GM19467 (cell line): ENCODE measurements at regions not wholly inside any gene's neighbourhood (a gene's known extent, or its start where the extent isn't known, plus 50 kb on each side); places are given as distances from the start of the nearest gene placed in this dataset.
A peak's percentile ranks its signal among the peaks of the same experiment; 100 is the strongest.
"Not testable (repeated sequence)": the region's sequence is repeated elsewhere in the genome, so short reads cannot be mapped to it uniquely, and the experiment has no call there.

Experiments
- ATAC-seq: cut with Tn5 transposase; IDR thresholded peaks from one replicate; pipeline ENCODE4 v1.9.1; 2021; ENCODE audit warnings: mild to moderate bottlenecking, moderate library complexity; ENCODE audit not compliant: unreplicated experiment

DNA sequence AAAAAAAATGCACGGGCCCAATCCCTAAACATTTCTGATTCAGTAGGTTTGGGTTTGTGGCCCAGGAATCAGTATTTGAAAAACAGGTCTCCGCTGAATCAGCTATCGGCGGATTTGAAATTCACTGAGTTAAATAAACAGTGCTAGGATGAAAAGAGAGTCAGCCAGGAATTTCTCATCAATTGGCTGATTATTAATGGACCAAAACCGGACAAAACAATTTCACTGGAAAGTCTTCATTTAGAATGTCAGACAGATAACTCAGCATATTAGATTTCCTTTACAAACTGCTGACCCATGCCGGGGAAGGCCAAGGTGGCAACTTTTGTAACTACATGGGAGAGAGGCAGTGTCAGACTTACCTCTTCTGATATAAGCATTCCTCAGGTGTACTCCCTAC, 99.4 kb upstream of the LSM6 start:
- ATAC-seq, result no peak

DNA sequence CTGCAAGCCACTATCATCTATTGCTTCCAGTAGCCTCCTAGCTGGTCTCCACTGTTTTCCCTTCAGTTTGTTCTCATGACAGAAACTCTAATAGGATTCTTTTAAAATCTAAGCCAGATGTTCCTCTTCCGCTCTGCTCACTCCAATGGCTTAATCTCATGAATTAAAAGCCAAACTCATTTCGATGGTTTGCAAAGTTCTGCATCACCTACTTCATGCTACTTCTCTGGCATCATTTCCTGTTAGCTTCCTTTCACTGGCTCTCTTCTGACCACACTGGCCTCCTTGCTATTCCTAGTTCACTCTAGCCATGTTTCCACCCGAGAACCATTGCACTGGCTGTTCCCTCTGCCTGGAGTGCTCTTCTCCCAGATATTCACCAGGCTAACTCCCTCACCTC, 102.0 kb upstream of the LSM6 start:
- ATAC-seq, result no peak

DNA sequence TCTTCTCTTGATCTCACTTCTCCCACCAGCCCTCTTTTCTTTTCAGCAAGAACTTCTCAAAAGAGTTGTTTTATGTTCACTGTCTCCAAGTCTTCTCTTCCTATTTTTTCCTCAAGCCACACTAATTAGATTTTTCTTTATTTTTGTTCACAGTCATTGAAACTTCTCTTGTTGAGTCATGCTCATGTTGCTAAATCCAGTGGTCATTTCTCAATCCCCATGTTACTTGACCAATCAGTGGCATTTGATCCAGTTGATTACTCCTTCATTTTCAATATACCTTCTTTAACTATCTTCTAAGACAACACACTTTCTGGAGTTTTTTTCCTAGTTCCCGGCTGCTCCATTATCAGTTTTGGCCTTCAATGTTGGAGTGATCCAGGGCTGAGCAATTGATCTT, 103.1 kb upstream of the LSM6 start:
- no peak for ATAC-seq

DNA sequence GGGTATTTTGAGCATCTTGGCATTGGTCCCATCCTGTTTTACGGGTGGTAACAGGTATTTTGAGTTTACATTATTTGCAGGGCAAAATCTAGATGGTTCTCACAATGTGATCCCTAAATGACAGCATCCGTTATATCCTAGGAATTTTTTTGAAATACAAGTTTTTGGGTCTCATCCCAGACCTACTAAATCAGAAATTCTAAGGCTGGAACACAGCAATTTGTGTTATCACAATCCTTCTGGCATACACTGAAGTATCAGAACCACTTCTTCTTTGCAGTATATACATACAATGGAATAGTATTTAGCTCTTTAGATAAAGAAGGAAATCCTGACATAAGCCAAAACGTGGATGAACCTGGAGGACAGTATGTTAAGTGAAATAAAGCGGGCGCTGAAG, 104.1 kb upstream of the LSM6 start:
- no peak for ATAC-seq

DNA sequence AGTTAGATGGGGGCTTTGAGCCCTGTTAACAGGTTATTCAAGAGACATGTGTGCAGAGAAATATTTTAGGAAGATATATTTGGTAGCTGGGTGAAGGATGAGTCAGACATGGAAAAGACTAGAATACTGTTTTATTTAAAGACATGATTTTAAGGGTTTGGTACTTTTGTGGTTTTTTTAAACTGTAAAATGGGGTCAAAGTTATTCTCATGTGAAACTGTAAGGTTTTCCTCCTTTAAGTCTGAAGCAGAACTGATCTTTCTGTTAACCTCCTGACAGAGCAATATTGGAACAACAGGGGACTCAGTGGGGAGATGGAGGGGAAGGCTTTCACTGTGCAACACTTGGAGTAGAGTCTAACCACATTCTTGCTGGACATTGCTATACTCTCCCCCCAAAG, 112.4 kb upstream of the LSM6 start:
- ATAC-seq, result no peak

DNA sequence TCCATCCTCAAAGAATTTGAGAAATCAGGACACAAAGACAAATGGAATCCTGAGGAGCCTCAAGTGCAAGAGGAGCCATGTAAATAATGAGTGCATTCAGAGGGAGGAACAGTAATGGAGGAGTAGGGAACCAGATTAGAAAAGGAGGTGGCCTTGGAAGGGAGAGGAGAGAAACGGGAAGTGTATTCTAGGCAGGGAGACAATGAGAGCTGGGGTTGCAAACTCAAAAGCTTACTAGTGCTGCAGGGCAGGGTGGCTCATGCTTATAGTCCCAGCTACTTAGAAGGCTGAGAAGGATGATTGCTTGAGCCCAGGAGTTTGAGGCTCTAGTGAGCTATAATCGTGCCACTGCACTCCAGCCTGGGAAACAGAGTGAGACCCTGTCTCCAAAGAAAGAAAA, 113.2 kb upstream of the LSM6 start:
- ATAC-seq, result no peak

DNA sequence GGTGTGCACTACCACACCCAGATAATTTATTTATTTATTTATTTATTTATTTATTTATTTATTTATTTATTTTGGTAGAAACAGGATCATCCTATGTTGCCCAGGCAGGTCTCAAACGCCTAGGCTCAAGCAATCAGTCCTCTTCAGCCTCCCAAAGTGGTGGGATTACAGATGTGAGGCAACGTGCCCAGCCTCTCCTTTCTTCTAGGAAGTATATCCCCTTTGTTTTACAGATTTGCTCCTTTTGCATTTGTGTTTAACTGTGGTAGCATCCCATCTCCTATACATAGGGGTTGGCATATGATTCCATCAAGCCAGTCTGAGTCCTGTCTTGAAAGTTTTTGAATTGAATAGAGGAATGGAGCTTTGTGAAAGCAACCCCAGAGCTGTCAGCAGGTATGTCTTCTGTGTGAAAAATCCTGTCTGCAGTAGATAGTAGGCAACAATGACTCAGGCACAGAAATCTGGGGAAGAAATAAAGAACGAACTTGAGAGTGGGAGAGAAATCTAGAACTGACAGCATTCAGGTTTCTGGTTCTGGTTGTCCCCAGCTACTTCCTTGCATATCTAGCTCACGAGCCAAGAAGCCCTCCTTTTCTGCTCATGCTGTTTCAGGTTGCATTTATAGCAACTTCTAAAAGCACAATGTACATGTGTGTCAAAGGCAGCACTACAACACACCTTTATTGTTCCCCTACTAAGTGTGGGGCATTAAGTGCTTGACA, 113.7 kb upstream of the LSM6 start:
- ATAC-seq, result no peak

DNA sequence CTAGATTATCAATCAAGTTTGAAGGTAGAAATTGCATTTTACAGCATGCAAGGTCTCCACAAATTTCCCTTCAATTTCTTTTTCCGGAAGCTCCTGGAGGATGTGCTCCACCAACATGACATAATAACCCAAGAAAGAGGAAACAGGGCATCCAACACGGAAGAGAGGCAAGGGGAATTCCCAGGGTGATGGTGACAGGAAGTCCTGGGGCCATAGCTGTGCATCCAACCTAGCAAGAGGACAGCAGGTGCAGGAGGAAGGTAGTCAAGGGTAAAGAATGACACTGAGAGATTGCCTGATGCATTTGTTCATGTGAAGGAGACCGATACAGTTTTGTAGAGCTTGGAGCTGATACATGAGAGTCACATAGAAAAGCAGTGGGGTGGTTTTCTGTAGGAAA, 115.7 kb upstream of the LSM6 start:
- ATAC-seq, result peak; percentile 86

DNA sequence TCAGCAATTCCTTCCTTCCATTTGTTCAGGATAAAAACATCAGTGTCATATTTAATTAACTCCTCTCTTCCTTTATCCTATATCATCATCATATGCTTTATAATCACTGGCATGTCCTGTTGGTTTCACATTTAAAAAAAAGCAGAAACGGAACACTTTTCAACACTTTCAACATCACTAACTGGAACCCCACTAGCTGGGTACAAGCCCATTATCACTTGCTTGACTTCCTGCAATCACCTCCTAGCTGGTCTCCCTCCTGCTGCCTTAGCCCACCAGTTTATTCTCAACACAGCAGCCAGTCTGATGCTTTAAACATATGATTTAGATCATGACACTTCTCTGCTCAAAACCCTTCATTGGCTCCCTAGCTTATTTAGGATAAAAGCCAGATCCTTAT, 116.4 kb upstream of the LSM6 start:
- peak; percentile 38 for ATAC-seq

DNA sequence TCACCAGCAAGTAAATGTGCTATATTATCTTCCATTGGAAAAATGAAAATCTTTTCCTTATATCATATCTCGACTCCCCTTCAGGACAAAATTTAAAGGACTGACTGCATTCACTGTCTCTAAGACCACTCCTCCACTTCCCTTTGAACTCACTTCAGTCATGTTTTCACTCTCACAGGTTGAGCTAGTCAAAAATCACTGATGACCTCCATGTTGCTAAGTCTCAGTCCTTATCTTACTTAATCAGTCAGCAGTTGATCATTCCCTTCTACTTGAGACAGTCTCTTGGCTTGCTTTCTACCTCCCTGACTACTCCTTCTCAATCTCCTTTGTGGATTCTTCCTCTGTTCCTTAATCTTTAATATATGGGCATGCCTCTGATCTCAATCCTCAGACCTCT, 117.0 kb upstream of the LSM6 start:
- no peak for ATAC-seq

DNA sequence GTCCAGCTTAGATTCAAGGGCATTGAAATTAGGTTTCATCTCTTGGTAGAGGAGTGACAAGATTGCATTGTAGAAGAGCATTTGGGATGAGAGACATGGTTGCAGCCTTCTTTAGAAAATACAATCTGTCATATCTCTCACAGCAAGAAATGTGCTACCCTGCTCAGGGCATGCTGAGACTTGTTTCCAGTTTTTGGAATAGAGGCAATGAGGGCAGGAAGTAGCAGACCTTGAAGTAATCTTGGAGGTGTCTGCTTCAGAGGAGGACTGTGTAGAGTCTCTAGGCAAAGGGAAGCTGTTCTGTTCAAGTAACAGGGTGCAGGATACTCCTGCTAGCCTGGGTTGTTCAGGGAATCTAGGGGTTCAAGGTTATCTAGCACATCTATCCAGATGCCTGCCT, 116.1 kb upstream of the ZNF827 start:
- ATAC-seq, result no peak

DNA sequence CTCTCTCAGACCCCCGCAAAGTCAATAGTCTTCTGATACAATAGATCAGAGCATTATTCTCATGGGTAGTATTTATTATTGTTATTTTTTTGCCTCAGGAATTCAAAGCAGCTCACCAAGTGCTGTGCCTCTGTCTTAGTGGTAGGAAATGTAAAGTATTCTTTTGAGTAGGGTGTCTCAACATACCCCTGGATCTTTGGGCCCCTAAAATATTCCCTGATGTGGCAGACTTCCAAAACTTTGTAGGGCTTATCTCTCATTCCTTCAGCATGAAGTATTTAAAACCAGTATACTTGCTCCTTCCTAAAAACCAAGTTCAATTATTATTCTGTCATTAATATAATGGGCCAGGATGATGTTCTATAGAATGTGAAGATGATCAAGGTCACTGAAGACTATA, 115.3 kb upstream of the ZNF827 start:
- ATAC-seq, result no peak

DNA sequence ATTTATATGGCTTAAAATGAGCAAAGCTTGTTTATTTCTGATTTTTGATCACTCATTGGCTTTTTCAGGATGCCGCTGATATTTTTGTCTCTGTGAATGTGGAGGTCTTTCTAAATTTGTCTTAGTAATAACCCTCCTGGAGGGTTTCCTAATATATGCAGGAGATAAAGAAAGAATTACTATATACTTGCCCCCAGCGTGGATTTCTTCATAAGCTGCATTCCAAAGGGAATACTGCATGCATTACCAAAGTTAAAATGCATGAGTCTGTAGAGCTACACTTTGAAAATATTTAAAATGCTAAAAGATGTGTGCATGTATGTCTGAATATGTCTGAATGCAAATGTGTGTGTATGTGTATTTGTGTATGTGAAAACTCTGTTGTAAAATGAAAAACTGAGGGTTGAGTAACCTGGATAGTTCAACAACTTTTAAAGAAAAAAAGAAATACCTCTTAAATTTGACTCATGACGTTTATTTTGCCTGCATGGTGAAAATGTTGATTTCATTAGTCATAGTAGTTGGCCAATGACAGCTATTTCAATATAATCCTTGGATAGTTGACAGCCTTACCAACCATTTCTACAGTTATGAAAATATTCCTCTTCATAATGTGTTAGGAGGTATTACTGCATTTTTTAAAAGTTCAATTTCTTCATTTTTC, 113.2 kb upstream of the ZNF827 start:
- no peak for ATAC-seq

DNA sequence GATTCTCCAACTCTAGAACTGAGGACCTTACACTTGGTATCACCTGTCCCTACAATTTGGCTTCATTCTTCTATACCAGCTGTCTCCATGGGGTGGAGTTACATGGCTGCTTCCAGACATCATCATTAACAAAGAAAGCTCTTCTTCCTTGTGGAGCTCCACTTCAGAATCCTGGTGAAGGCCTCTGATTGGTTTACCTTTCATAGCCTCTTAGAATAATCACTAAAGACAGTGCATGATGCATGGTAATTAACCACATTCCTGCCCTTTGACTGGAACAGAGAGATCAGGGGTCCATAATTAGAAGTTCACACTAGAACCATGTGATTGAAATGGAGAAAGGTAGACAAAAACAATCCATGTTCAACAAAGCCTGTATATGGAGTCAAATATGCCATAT, 112.6 kb upstream of the ZNF827 start:
- ATAC-seq, result no peak

DNA sequence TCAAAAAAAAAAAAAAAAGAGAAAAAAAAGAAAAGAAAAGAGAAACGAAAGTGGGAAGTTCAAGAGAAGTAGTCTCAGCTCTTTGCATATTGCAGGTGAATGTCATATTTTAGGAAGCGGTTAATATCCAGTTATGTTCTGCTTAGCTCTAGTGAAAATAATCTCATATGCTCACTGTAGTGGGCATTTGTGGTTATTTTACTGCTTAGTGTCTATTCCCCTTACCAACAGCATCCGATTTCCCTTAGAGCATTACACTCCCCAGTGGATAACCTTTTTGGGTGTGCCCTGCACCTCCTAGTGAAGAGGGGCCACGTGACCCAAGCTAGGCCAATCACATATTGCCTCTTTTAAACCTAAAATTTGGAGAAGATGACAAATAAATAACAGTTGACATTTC, 111.2 kb upstream of the ZNF827 start:
- peak; percentile 94 for ATAC-seq

DNA sequence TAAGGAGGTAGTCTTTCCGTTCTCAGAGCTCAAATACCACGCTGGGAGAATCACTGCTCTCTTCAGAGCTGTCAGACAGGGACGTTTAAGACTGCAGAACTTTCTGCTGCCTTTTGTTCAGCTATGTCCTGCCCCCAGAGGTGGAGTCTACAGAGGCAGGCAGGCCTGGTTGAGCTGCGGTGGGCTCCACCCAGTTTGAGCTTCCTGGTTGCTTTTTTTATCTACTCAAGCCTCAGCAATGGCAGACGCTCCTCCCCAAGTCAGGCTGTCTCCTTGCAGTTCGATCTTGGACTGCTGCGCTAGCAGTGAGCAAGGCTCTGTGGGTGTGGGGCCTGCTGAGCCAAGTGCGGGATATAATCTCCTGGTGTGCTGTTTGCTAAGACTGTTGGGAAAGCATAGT, 109.1 kb upstream of the ZNF827 start:
- ATAC-seq, result not testable (repeated sequence)

DNA sequence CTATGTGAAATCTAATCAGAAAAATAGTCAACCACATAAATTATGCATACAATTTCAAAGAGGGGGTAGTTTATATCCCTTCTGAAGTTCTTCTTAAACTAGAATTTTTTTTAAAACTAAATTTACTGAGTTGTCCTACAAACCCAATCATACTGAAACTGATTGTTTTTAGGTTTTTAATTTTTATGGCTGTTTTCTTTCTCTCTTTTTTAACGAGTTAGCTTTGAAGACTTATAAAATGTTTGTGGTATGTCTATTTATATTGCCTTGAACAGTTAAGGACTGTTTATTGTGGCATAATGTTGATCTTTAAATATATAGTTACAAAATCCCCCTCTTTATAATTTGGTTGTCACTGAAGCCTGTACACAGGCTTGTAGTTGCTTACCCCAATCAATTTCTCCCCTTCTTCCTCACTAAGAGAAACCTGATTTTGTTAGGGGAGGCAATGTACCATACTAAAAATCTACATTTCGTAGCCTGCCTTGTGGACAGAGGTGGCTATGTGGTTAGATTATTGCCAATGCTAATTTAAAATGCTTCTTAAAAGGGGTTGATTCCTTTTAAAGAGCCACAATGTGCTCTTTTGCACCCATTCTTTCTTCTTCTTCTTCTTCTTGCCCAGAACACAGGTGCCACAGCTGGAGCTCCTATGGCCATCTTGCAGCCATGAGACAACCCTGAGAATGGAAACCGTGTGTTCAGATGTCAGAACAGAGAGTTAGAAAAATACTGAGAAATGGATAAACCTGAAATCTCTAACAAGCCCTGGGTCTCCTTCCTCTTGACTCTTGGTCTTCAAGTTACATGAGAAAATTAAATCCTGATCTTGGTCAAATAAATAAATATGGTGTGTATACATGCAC, 102.7 kb upstream of the ZNF827 start:
- no peak for ATAC-seq

DNA sequence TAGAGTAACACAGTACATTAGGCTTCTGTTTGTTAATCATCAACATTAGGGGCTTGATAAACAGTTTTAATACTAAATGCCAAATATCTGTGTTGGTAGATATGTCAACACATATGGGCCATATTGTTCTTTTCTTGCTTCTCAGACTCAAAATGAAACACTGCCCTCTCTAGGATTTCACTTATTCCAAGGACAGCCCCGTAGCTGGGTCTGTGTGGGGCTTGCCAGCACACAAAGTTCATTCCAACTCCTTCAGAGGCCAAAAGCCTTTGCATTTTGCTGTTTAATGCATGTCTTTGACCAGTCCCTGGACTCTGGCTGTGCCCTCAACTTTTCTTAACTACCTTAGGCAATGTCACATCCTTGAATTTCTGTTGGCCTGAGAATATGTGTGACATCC, 102.0 kb upstream of the ZNF827 start:
- no peak for ATAC-seq

DNA sequence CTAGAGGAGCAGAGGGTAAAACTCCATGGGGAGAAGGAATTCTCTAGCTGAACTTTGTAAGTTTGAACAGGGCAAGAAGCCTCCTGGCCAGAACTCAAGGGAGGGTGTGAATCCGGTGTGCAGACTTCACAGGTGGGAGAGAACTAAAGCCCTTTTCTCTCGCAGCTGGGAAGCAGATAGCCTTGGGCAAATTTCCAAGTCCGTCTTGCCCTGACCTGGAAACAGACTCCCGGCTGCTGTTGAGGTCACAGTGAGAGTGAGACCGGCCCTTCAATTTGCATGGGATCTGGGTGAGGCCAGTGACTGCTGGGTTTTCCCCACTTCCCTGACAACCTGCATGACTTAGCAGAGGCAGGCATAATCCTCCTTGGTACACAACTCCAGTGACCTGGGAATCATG, 94.5 kb upstream of the ZNF827 start:
- no peak for ATAC-seq

DNA sequence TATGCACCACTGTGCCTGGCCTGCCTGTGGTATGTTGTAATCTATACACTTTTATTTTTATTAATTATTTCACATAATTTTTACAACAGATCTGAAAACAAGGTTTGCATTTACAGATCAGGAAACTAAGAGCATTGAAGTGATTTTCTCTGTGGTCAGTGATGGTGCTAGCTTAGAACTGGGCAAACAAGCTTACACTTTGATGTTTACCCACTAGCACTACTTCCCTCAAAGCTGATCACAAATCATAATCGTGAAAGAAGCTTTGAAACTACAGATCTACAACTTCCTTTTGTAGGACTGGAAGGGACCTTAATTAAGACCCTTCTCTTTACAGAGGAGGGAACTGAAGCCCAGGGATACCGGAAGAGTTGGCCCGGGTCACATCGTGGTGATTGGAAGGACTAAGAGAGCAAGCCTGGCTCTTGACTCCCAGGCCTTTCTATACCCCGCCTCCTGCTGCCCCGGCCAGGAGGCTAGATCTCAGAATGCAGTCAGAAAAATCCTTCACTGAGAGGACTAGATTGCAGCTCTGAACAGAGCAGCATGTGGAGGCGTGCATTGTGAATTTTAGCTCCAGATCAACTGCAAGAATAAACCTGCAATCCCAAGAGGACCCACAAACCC, 93.7 kb upstream of the ZNF827 start:
- no peak for ATAC-seq

DNA sequence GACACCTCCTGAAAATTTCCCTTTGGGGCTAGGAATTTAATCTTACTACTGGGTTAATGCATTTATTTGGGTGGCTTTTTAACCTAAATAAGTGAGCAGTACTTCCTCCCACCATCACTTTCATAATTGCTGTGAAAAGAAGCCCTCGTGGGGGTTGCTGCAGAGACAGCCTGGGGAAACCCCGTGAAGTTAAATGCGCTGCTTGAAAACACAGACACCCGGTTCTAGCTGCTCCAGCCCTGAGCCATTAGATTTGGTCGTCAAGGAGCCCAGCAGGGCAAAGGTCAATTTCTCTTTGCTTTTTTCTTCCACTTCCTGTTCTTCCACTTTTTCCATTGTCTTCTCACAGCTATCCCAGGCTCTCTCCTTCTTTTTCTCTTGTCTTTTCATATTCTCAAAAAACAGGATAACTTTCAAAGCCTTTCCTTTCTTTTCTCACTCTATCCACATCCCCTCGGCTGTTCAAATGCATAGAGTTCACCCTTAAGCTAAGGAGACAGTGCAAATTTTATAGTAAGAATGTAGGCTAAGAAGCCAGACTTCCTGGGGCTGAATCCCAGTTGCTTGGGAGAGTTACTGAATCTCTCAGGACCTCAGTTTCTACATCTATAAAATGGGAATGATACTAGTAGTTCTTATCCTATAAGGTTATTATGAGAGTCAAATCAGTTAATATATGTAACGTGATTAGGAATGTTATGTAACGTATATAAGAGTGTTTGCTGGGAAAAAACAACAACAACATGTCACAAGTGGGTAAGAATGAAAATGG, 91.5 kb upstream of the ZNF827 start:
- peak; percentile 82 for ATAC-seq
